K562 (cell line): ENCODE measurements at regions not wholly inside any gene's neighbourhood (a gene's known extent, or its start where the extent isn't known, plus 50 kb on each side); places are given as distances from the start of the nearest gene placed in this dataset.

Experiments used
- ATAC-seq: fragments of 200-7000 bp; cut with Tn5 transposase; 3 replicates; pipeline ENCODE4 v1.9.1; 2020; ENCODE audit warnings: moderate library complexity
- BruUV-seq: library from RNA; stranded (reverse); fragments of 400-500 nt; replicated peaks from 2 replicates; lab custom pipeline; 2021; lab: Mats Ljungman, UMichigan
- CTCF ChIA-PET: fragments of 300-600 bp; formaldehyde crosslinking; extraction: SDS; loops from one replicate; lab custom pipeline; 2021; ENCODE audit warnings: low intra/inter-chr PET ratio; lab: Yijun Ruan, JAX
- POLR2A ChIA-PET: fragments of 300-600, 350-650 bp; sonication (Branson Sonifier 250); formaldehyde crosslinking; extraction: SDS; loops from one replicate; lab custom pipeline; 2021; ENCODE audit warnings: antibody characterized with exemption, inconsistent platforms; lab: Yijun Ruan, JAX
- DNase-seq, 4 experiments: peaks; one replicate each; pipeline versions ENCODE4 v3.0.0 to v3.0.0-alpha.2; 2011 to 2018; ENCODE audit warnings: low spot score in 3 of 4, mixed read lengths in 3 of 4; ENCODE audit errors: extremely low read depth in 1 of 4
- FAIRE-seq: peaks from 2 replicates; lab custom pipeline; 2011; peaks lifted over from hg19 to GRCh38; lab: Jason Lieb, UNC
- H2AFZ ChIP-seq: 2 replicates; pipeline ENCODE4 v1.6.0; 2011; ENCODE audit warnings: low read depth, low read length, control low read depth, inconsistent platforms
- H3K27ac ChIP-seq: fragments of 200-600 bp; 3 replicates; pipeline ENCODE4 v1.8.0; 2011; ENCODE audit warnings: low read depth, mild to moderate bottlenecking, control low read depth, inconsistent platforms, low read length, moderate library complexity, mixed read lengths; ENCODE audit errors: extremely low read depth
- H3K27me3 ChIP-seq, 2 experiments: fragments of 300-600 bp in 1 of 2; 2 replicates in 1 of 2; 3 replicates in 1 of 2; pipeline versions ENCODE4 v1.6.0 to v1.8.0; 2011; ENCODE audit warnings: inconsistent platforms in 2 of 2, low read length in 2 of 2, mild to moderate bottlenecking in 1 of 2, mixed read lengths in 1 of 2, moderate library complexity in 1 of 2; ENCODE audit not compliant: control insufficient read depth in 2 of 2, insufficient read depth in 2 of 2
- H3K36me3 ChIP-seq: fragments of 300-600 bp; 3 replicates; pipeline ENCODE4 v1.8.0; 2011; ENCODE audit warnings: mild to moderate bottlenecking, low read length, inconsistent platforms; ENCODE audit not compliant: control insufficient read depth, insufficient read depth
- H3K4me1 ChIP-seq, 2 experiments: fragments of 200-600 bp in 1 of 2; replicated peaks in 1 of 2; 2 replicates in 1 of 2; 3 replicates in 1 of 2; pipeline versions ENCODE4 v1.5.1 to v1.8.0; 2011; ENCODE audit warnings: inconsistent platforms in 2 of 2, low read length in 2 of 2, mild to moderate bottlenecking in 1 of 2, mixed read lengths in 1 of 2, moderate library complexity in 1 of 2; ENCODE audit not compliant: control insufficient read depth in 2 of 2, insufficient read depth in 2 of 2
- H3K4me2 ChIP-seq: 2 replicates; pipeline ENCODE4 v1.6.1; 2011; ENCODE audit warnings: low read length, control low read depth, inconsistent platforms, mixed read lengths; ENCODE audit not compliant: insufficient read depth
- H3K4me3 ChIP-seq: fragments of 200-600 bp; sonication (generic), shearing (Covaris generic); 2 replicates; pipeline ENCODE4 v1.5.1; 2016; ENCODE audit warnings: control low read depth, inconsistent platforms
- H3K79me2 ChIP-seq: fragments of 200-600 bp; 3 replicates; pipeline ENCODE4 v1.8.0; 2011; ENCODE audit warnings: low read length, inconsistent platforms; ENCODE audit not compliant: control insufficient read depth, insufficient read depth
- H3K9ac ChIP-seq, 2 experiments: 2 replicates each; pipeline versions ENCODE4 v1.6.0 to v1.6.1; 2011; ENCODE audit warnings: low read depth in 2 of 2, low read length in 2 of 2, control low read depth in 1 of 2, inconsistent platforms in 1 of 2, mild to moderate bottlenecking in 1 of 2, mixed read lengths in 1 of 2; ENCODE audit not compliant: insufficient read depth in 1 of 2
- H3K9me1 ChIP-seq: one replicate; pipeline ENCODE4 v1.6.0; 2011; ENCODE audit warnings: inconsistent platforms, mild to moderate bottlenecking, low read length, moderate library complexity; ENCODE audit not compliant: control insufficient read depth, insufficient read depth
- H3K9me3 ChIP-seq: replicated peaks from 2 replicates; pipeline ENCODE4 v1.5.1; 2011; ENCODE audit warnings: low read depth, low read length, inconsistent platforms; ENCODE audit not compliant: control insufficient read depth, insufficient read depth
- H4K20me1 ChIP-seq: replicated peaks from 2 replicates; pipeline ENCODE4 v1.6.1; 2011; ENCODE audit warnings: low read length, inconsistent platforms, mixed read lengths; ENCODE audit not compliant: control insufficient read depth, insufficient read depth
- CTCF ChIP-seq, 3 experiments: IDR thresholded peaks in 2 of 3; conservative IDR thresholded peaks in 1 of 3; 2 replicates each; pipeline ENCODE4 v1.5.1; 2011 to 2012; ENCODE audit warnings: low read length in 3 of 3, mild to moderate bottlenecking in 3 of 3, control low read depth in 2 of 3, improper control_type of control experiment in 1 of 3, inconsistent platforms in 1 of 3, low read depth in 1 of 3, mixed read lengths in 1 of 3, moderate library complexity in 1 of 3; ENCODE audit not compliant: insufficient read depth in 2 of 3
- CTCFL ChIP-seq: IDR thresholded peaks from 2 replicates; pipeline ENCODE4 v1.6.1; 2011; ENCODE audit warnings: borderline replicate concordance, low read depth, mild to moderate bottlenecking, moderate library complexity, low read length; ENCODE audit not compliant: insufficient read depth, poor library complexity, severe bottlenecking
- RAD21 ChIP-seq, 2 experiments: fragments of 250-450 bp in 1 of 2; fragments of 450-650 bp in 1 of 2; sonication (Bioruptor Pico) in 1 of 2; formaldehyde crosslinking in 1 of 2; IDR thresholded peaks in 1 of 2; conservative IDR thresholded peaks in 1 of 2; 2 replicates each; pipeline versions ENCODE4 v1.4.0 to v1.8.0; 2020 to 2022; ENCODE audit warnings: mild to moderate bottlenecking in 2 of 2, moderate library complexity in 1 of 2
- ZNF41 ChIP-seq: fragments of 250-450 bp; sonication (Bioruptor Pico); conservative IDR thresholded peaks from 2 replicates; pipeline ENCODE4 v1.4.0; 2020; ENCODE audit warnings: mild to moderate bottlenecking
- WGBS: fragments of 100-300 bp; shearing (Covaris generic); methylation state at CpG from one replicate; pipeline ENCODE4 v1.1.6; 2016; ENCODE audit warnings: low coverage, mixed read lengths; ENCODE audit not compliant: insufficient coverage; ENCODE audit errors: missing lambda C conversion rate; 5-methylcytosine and 5-hydroxymethylcytosine counted together
- in situ Hi-C: fragments of 300-500 bp; cut with MboI; formaldehyde crosslinking; loops from 4 replicates; pipeline ENCODE4 v1.15.0; 2018; ENCODE audit warnings: inconsistent platforms, mixed read lengths
- intact Hi-C: fragments of 100-400 bp; cut with micrococcal nuclease; formaldehyde crosslinking; loops from 2 replicates; pipeline ENCODE4 v1.14.2; 2022

- intact Hi-C loops: no loop called here
- CTCF ChIA-PET: no interaction called here
Measured at GRCh38 chr6:100078509-100078908, 84.5 kb upstream of the MCHR2 start.

More at GRCh38 chr6:100078509-100078908, 84.5 kb upstream of the MCHR2 start:
- Histone ChIP-seq H3K36me3 (no peaks in the 10 kb centered on the region), H3K4me1 (no peaks in the 10 kb centered on the region), H4K20me1 (no peaks in the 10 kb centered on the region), H3K79me2 (no peaks in the 10 kb centered on the region), H3K9me1 (no peaks in the 10 kb centered on the region), H3K4me2 (no peak overlapping the region), H3K9me3 (no peaks in the 10 kb centered on the region), H3K27ac (no peak overlapping the region), H3K9ac (no peak overlapping the region), H3K27me3 (no peaks in the 10 kb centered on the region), H2AFZ (no peak overlapping the region), H3K4me3 (no peak overlapping the region)
- POLR2A ChIA-PET: interaction anchor here (0.6 kb wide), 1 partner anchor 95 kb away, joined by 3 read pairs; no protein-coding TSS in a partner anchor
- peak; percentile 82 for ATAC-seq
- BruUV-seq: no TSS peak
- peak in 1 of 4 experiments; percentile 17 for DNase-seq
- 0% methylated on average over 5 of the region's 5 CpGs for WGBS
- FAIRE-seq: peak; percentile 48
- in situ Hi-C loops: loop anchor here (25.0 kb wide), 1 partner anchor 216 kb away; no protein-coding TSS in a partner anchor
- TF ChIP-seq CTCFL: peak; percentile 52
- peak; percentile 18 to 38 (median 35); a peak in 3 of 6 replicates for TF ChIP-seq CTCF (IDR thresholded peaks at IDR 0.05 in 2 of 3, conservative IDR thresholded peaks at IDR 0.05 in 1 of 3; ENCODE audit: insufficient read depth in 2 of 3, low read depth in 1 of 3, low read length in 3 of 3)
- no peak for TF ChIP-seq ZNF41
- peak in 1 of 2 experiments; percentile 13; a peak in 1 of 4 replicates for TF ChIP-seq RAD21 (CRISPR knock-in tag; conservative IDR thresholded peaks at IDR 0.05 in 1 of 2, IDR thresholded peaks at IDR 0.05 in 1 of 2)
